HEK293 (cell line): ENCODE measurements at regions not wholly inside any gene's neighbourhood (a gene's known extent, or its start where the extent isn't known, plus 50 kb on each side); places are given as distances from the start of the nearest gene placed in this dataset.

ENCODE experiments used
- CTCF ChIA-PET: fragments of 350-600 bp; formaldehyde crosslinking; extraction: SDS; loops from one replicate; lab custom pipeline; 2021; ENCODE audit warnings: antibody characterized with exemption; lab: Yijun Ruan, JAX
- POLR2A ChIA-PET: fragments of 300-600 bp; formaldehyde crosslinking; extraction: SDS; loops from one replicate; lab custom pipeline; 2020; ENCODE audit warnings: antibody characterized with exemption, inconsistent platforms; lab: Yijun Ruan, JAX
- H3K27ac ChIP-seq: fragments of 200-500 bp; sonication (Bioruptor generic); 2 replicates; pipeline ENCODE4 v1.5.1; 2014; ENCODE audit warnings: low read depth, low read length, control low read depth, inconsistent platforms; ENCODE audit errors: extremely low read depth
- H3K36me3 ChIP-seq, 2 experiments: fragments of 200-500 bp in 1 of 2; sonication (Bioruptor generic) in 1 of 2; 1 replicate in 1 of 2; 2 replicates in 1 of 2; pipeline ENCODE4 v1.5.1; 2014 to 2017; ENCODE audit warnings: inconsistent platforms in 2 of 2, low read length in 2 of 2; ENCODE audit not compliant: control insufficient read depth in 2 of 2, insufficient read depth in 1 of 2
- H3K4me1 ChIP-seq: fragments of 200-500 bp; sonication (Bioruptor generic); 2 replicates; pipeline ENCODE4 v1.5.1; 2014; ENCODE audit warnings: mild to moderate bottlenecking, low read length, inconsistent platforms; ENCODE audit not compliant: control insufficient read depth, insufficient read depth
- H3K4me3 ChIP-seq: 2 replicates; pipeline ENCODE4 v1.5.1; 2011; ENCODE audit warnings: low read depth, mild to moderate bottlenecking, control low read depth, low read length, moderate library complexity
- H3K9me3 ChIP-seq: fragments of 200-500 bp; sonication (Bioruptor generic); 2 replicates; pipeline ENCODE4 v1.5.1; 2014; ENCODE audit warnings: low read depth, low read length, inconsistent platforms; ENCODE audit not compliant: control insufficient read depth, insufficient read depth
- FEZF1 ChIP-seq: fragments of 450-650 bp; formaldehyde crosslinking; IDR thresholded peaks from 2 replicates; pipeline ENCODE4 v1.5.1; 2016; ENCODE audit warnings: missing biosample characterization, missing genetic modification characterization
- PATZ1 ChIP-seq: fragments of 450-650 bp; formaldehyde crosslinking; IDR thresholded peaks from 2 replicates; pipeline ENCODE4 v1.5.1; 2016; ENCODE audit warnings: missing biosample characterization, missing genetic modification characterization
- SP7 ChIP-seq: fragments of 450-650 bp; formaldehyde crosslinking; IDR thresholded peaks from 2 replicates; pipeline ENCODE4 v1.5.1; 2016; ENCODE audit warnings: missing biosample characterization, missing genetic modification characterization
- YY1 ChIP-seq: fragments of 450-650 bp; formaldehyde crosslinking; IDR thresholded peaks from 2 replicates; pipeline ENCODE4 v1.5.1; 2018; ENCODE audit warnings: missing biosample characterization, missing genetic modification characterization
- YY2 ChIP-seq: fragments of 450-650 bp; formaldehyde crosslinking; IDR thresholded peaks from 2 replicates; pipeline ENCODE4 v1.5.1; 2016; ENCODE audit warnings: missing biosample characterization, missing genetic modification characterization
- ZBTB21 ChIP-seq: fragments of 450-650 bp; formaldehyde crosslinking; IDR thresholded peaks from 2 replicates; pipeline ENCODE4 v1.5.1; 2017; ENCODE audit warnings: missing biosample characterization, missing genetic modification characterization
- ZBTB7A ChIP-seq: fragments of 450-650 bp; formaldehyde crosslinking; IDR thresholded peaks from 2 replicates; pipeline ENCODE4 v1.5.1; 2016; ENCODE audit warnings: low read depth, missing biosample characterization, missing genetic modification characterization
- ZBTB8A ChIP-seq: fragments of 450-650 bp; formaldehyde crosslinking; IDR thresholded peaks from 2 replicates; pipeline ENCODE4 v1.5.1; 2016; ENCODE audit warnings: missing biosample characterization, missing genetic modification characterization
- ZNF10 ChIP-seq: fragments of 450-650 bp; formaldehyde crosslinking; IDR thresholded peaks from 2 replicates; pipeline ENCODE4 v1.5.1; 2017; ENCODE audit warnings: missing biosample characterization, missing genetic modification characterization
- ZNF169 ChIP-seq: fragments of 450-650 bp; formaldehyde crosslinking; IDR thresholded peaks from 2 replicates; pipeline ENCODE4 v1.5.1; 2016; ENCODE audit warnings: missing biosample characterization, missing genetic modification characterization
- ZNF18 ChIP-seq: fragments of 450-650 bp; formaldehyde crosslinking; IDR thresholded peaks from 2 replicates; pipeline ENCODE4 v1.5.1; 2016; ENCODE audit warnings: missing biosample characterization, missing genetic modification characterization
- ZNF239 ChIP-seq: fragments of 450-650 bp; formaldehyde crosslinking; IDR thresholded peaks from 2 replicates; pipeline ENCODE4 v1.5.1; 2016; ENCODE audit warnings: missing biosample characterization, missing genetic modification characterization
- ZNF274 ChIP-seq, 2 experiments: fragments of 200-500 bp in 1 of 2; fragments of 450-650 bp in 1 of 2; sonication (Bioruptor generic) in 1 of 2; formaldehyde crosslinking in 1 of 2; IDR thresholded peaks; 2 replicates each; pipeline versions ENCODE4 v1.5.1 to v1.6.1; 2014 to 2016; ENCODE audit warnings: borderline replicate concordance in 1 of 2, inconsistent platforms in 1 of 2, low read length in 1 of 2, missing biosample characterization in 1 of 2, missing genetic modification characterization in 1 of 2
- ZNF280D ChIP-seq: fragments of 450-650 bp; formaldehyde crosslinking; IDR thresholded peaks from 2 replicates; pipeline ENCODE4 v1.5.1; 2016; ENCODE audit warnings: missing biosample characterization, missing genetic modification characterization
- ZNF311 ChIP-seq: fragments of 450-650 bp; formaldehyde crosslinking; IDR thresholded peaks from 2 replicates; pipeline ENCODE4 v1.5.1; 2017; ENCODE audit warnings: missing biosample characterization, missing genetic modification characterization, borderline replicate concordance
- ZNF433 ChIP-seq: fragments of 450-650 bp; formaldehyde crosslinking; IDR thresholded peaks from 2 replicates; pipeline ENCODE4 v1.5.1; 2016; ENCODE audit warnings: missing biosample characterization, missing genetic modification characterization, low read depth
- ZNF626 ChIP-seq: fragments of 450-650 bp; sonication (Bioruptor Pico); formaldehyde crosslinking; IDR thresholded peaks from 2 replicates; pipeline ENCODE4 v1.5.1; 2018; ENCODE audit warnings: missing biosample characterization, missing genetic modification characterization, inconsistent platforms
- ZNF677 ChIP-seq: fragments of 450-650 bp; IDR thresholded peaks from 2 replicates; pipeline ENCODE4 v1.5.0; 2018; ENCODE audit warnings: missing biosample characterization, mild to moderate bottlenecking, missing genetic modification characterization, moderate library complexity
- ZNF785 ChIP-seq: fragments of 450-650 bp; formaldehyde crosslinking; IDR thresholded peaks from 2 replicates; pipeline ENCODE4 v1.5.1; 2016; ENCODE audit warnings: missing biosample characterization, missing genetic modification characterization

- POLR2A ChIA-PET: interaction anchor here (1.2 kb wide), 1 partner anchor 131 kb away, joined by 3 read pairs; the partner anchor contains the start of gene TXN
- TF ChIP-seq ZBTB7A (no peak), ZNF169 (tag by site-specific recombination) (no peak), PATZ1 (tag by site-specific recombination) (no peak), ZNF239 (tag by site-specific recombination) (no peak), ZNF18 (no peak)
- Histone ChIP-seq H3K27ac (no peak overlapping the region), H3K9me3 (no peaks in the 10 kb centered on the region), H3K36me3 (no peaks in the 10 kb centered on the region), H3K4me3 (no peak overlapping the region), H3K4me1 (no peaks in the 10 kb centered on the region)
- CTCF ChIA-PET: interaction anchor here (0.6 kb wide), 1 partner anchor 25 kb away, joined by 3 read pairs; no protein-coding TSS in a partner anchor
Measured at GRCh38 chr9:110125763-110126351, 82.1 kb downstream of the C9orf152 start.

GRCh38 chr9:110126499-110126941, 81.4 kb downstream of the C9orf152 start:
- Histone ChIP-seq H3K9me3 (no peaks in the 10 kb centered on the region), H3K4me1 (no peaks in the 10 kb centered on the region), H3K36me3 (no peaks in the 10 kb centered on the region), H3K27ac (no peak overlapping the region), H3K4me3 (no peak overlapping the region)
- POLR2A ChIA-PET: interaction anchor here (1.2 kb wide), 1 partner anchor 130 kb away, joined by 3 read pairs; the partner anchor contains the start of gene TXN
- TF ChIP-seq ZNF10 (tag by site-specific recombination) (no peak), YY1 (tag by site-specific recombination) (no peak), SP7 (tag by site-specific recombination) (no peak), ZNF677 (tag by site-specific recombination) (no peak), ZNF274 (IDR thresholded peaks at IDR 0.05; ENCODE audit: low read length) (no peak), ZNF274 (tag by site-specific recombination; IDR thresholded peaks at IDR 0.05; ENCODE audit: borderline replicate concordance) (no peak), ZNF311 (no peak), ZBTB21 (tag by site-specific recombination) (no peak)
- CTCF ChIA-PET: no interaction called here

GRCh38 chr9:110126986-110127864, 80.7 kb downstream of the C9orf152 start:
- H3K9me3 ChIP-seq: no peaks in the 10 kb centered on the region
- POLR2A ChIA-PET: interaction anchor here (1.2 kb wide), 1 partner anchor 129 kb away, joined by 3 read pairs; the partner anchor contains the start of gene TXN
- H3K27ac ChIP-seq: no peak overlapping the region
- no peak overlapping the region for H3K4me3 ChIP-seq
- no peaks in the 10 kb centered on the region for H3K4me1 ChIP-seq
- CTCF ChIA-PET: interaction anchor here (0.5 to 1.5 kb wide), 4 partner anchors 16 to 110 kb away, joined by 3 to 6 read pairs (median 3); no protein-coding TSS in a partner anchor
- H3K36me3 ChIP-seq: no peaks in the 10 kb centered on the region
- TF ChIP-seq ZNF785 (tag by site-specific recombination): no peak
- no peak for TF ChIP-seq YY2 (tag by site-specific recombination)
- no peak for TF ChIP-seq ZNF626 (tag by site-specific recombination)
- TF ChIP-seq ZBTB8A (tag by site-specific recombination): no peak
- TF ChIP-seq ZNF280D (tag by site-specific recombination): no peak
- no peak for TF ChIP-seq FEZF1 (tag by site-specific recombination)
- no peak for TF ChIP-seq ZNF433 (tag by site-specific recombination)
